ENCODE measurements at regions not wholly inside any gene's neighbourhood (a gene's known extent, or its start where the extent isn't known, plus 50 kb on each side); places are given as distances from the start of the nearest gene placed in this dataset.

DNA sequence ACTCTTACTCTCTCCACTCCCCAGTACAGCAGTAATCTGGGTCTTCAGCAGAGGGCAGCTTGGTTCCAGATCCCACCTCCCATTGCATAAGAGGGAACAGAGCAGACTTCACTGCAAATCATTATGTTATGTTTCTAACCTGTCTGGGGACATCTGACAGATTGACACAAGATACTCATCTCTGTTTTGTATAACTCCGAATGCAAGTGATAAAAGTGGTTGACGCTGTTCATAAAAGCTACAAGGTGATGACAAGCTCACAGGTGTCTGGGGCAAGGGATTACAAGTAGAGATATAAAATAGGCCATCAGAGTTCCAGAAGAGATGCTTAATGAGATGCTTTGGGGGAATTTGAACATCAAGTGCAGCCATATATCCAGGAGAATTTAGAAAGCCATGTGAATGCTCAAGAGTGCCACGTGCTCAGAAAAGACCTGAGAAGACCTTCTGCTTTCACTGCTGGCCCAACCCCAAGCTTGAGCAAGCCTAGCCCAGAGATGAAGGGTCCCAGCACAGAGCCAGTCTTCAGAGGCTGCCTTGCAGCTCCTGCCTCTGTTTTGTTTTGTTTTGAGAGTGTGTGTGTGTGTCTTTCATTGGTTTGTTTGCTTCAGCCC is 80.6 kb downstream of the VSTM2A start:
- FAIRE-seq (no peak), DNase-seq (ENCODE audit: extremely low read depth in 1 of 4, low spot score in 3 of 4) (no peak), ATAC-seq (no peak)
- ChIA-PET CTCF (ENCODE audit: low intra/inter-chr PET ratio) (no interaction called here), POLR2A (no interaction called here)
- Histone ChIP-seq H3K4me3 (no peak overlapping the region), H3K79me2 (ENCODE audit: control insufficient read depth, insufficient read depth, low read length) (no peaks in the 10 kb centered on the region), H3K36me3 (ENCODE audit: control insufficient read depth, insufficient read depth, low read length) (no peaks in the 10 kb centered on the region), H3K9me3 (replicated peaks; ENCODE audit: control insufficient read depth, insufficient read depth, low read depth, low read length) (no peaks in the 10 kb centered on the region), H3K27ac (ENCODE audit: extremely low read depth, low read depth, low read length) (no peak overlapping the region), H2AFZ (ENCODE audit: low read depth, low read length) (no peak overlapping the region), H3K9me1 (ENCODE audit: control insufficient read depth, insufficient read depth, low read length) (no peaks in the 10 kb centered on the region), H3K27me3 (ENCODE audit: control insufficient read depth in 2 of 2, insufficient read depth in 2 of 2, low read length in 2 of 2) (no peaks in the 10 kb centered on the region), H3K4me1 (replicated peaks in 1 of 2; ENCODE audit: control insufficient read depth in 2 of 2, insufficient read depth in 2 of 2, low read length in 2 of 2) (no peaks in the 10 kb centered on the region), H4K20me1 (replicated peaks; ENCODE audit: control insufficient read depth, insufficient read depth, low read length) (no peaks in the 10 kb centered on the region), H3K9ac (ENCODE audit: insufficient read depth in 1 of 2, low read depth in 2 of 2, low read length in 2 of 2) (no peak overlapping the region), H3K4me2 (ENCODE audit: insufficient read depth, low read length) (no peak overlapping the region)
- intact Hi-C loops (cut with micrococcal nuclease): no loop called here
- 3% methylated on average over 3 of the region's 3 CpGs for WGBS (ENCODE audit: insufficient coverage, low coverage, missing lambda C conversion rate)
- TF ChIP-seq TAF15 (IDR thresholded peaks at IDR 0.05; ENCODE audit: low read depth, low read length) (no peak), TAF7 (tag; IDR thresholded peaks at IDR 0.05) (no peak), SMARCA5 (IDR thresholded peaks at IDR 0.05) (no peak), HNRNPK (IDR thresholded peaks at IDR 0.05; ENCODE audit: low read depth, low read length, poor library complexity, severe bottlenecking) (no peak), ZNF696 (CRISPR knock-in tag; conservative IDR thresholded peaks at IDR 0.05) (no peak), LCOR (CRISPR knock-in tag; IDR thresholded peaks at IDR 0.05) (no peak), CXXC5 (CRISPR knock-in tag; IDR thresholded peaks at IDR 0.05) (no peak), ZNF699 (CRISPR knock-in tag; IDR thresholded peaks at IDR 0.05; ENCODE audit: insufficient replicate concordance) (no peak)
- TF ChIP-seq, protein P1, sequence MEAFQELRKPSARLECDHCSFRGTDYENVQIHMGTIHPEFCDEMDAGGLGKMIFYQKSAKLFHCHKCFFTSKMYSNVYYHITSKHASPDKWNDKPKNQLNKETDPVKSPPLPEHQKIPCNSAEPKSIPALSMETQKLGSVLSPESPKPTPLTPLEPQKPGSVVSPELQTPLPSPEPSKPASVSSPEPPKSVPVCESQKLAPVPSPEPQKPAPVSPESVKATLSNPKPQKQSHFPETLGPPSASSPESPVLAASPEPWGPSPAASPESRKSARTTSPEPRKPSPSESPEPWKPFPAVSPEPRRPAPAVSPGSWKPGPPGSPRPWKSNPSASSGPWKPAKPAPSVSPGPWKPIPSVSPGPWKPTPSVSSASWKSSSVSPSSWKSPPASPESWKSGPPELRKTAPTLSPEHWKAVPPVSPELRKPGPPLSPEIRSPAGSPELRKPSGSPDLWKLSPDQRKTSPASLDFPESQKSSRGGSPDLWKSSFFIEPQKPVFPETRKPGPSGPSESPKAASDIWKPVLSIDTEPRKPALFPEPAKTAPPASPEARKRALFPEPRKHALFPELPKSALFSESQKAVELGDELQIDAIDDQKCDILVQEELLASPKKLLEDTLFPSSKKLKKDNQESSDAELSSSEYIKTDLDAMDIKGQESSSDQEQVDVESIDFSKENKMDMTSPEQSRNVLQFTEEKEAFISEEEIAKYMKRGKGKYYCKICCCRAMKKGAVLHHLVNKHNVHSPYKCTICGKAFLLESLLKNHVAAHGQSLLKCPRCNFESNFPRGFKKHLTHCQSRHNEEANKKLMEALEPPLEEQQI (IDR thresholded peaks at IDR 0.05): no peak
- TF ChIP-seq, protein P2, sequence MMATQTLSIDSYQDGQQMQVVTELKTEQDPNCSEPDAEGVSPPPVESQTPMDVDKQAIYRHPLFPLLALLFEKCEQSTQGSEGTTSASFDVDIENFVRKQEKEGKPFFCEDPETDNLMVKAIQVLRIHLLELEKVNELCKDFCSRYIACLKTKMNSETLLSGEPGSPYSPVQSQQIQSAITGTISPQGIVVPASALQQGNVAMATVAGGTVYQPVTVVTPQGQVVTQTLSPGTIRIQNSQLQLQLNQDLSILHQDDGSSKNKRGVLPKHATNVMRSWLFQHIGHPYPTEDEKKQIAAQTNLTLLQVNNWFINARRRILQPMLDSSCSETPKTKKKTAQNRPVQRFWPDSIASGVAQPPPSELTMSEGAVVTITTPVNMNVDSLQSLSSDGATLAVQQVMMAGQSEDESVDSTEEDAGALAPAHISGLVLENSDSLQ (IDR thresholded peaks at IDR 0.05): no peak
- TF ChIP-seq, protein P3, sequence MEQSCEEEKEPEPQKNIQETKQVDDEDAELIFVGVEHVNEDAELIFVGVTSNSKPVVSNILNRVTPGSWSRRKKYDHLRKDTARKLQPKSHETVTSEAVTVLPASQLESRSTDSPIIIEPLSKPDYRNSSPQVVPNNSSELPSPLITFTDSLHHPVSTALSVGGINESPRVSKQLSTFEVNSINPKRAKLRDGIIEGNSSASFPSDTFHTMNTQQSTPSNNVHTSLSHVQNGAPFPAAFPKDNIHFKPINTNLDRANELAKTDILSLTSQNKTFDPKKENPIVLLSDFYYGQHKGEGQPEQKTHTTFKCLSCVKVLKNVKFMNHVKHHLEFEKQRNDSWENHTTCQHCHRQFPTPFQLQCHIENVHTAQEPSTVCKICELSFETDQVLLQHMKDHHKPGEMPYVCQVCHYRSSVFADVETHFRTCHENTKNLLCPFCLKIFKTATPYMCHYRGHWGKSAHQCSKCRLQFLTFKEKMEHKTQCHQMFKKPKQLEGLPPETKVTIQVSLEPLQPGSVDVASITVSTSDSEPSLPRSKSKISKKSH (CRISPR knock-in tag; IDR thresholded peaks at IDR 0.05): no peak
- in situ Hi-C loops (cut with MboI): no loop called here
- no TSS peak for BruUV-seq (replicated peaks)

Data from K562 (cell line).